ENCODE measurements at regions not wholly inside any gene's neighbourhood (a gene's known extent, or its start where the extent isn't known, plus 50 kb on each side); places are given as distances from the start of the nearest gene placed in this dataset.

GRCh38 chr22:22387386-22387736, 121.2 kb downstream of the ZNF280B start:
- TF ChIP-seq PHF8 (CRISPR knock-in tag; IDR thresholded peaks at IDR 0.05) (no peak), HDAC2 (CRISPR knock-in tag; IDR thresholded peaks at IDR 0.05) (no peak; the same call in 1 of the 2 replicates), EZH2 (conservative IDR thresholded peaks at IDR 0.05; ENCODE audit: low read depth, low read length) (no peak), MXI1 (IDR thresholded peaks at IDR 0.05; ENCODE audit: borderline replicate concordance, low read depth, low read length) (no peak), ZNF501 (CRISPR knock-in tag; IDR thresholded peaks at IDR 0.05) (no peak), SP1 (IDR thresholded peaks at IDR 0.05) (no peak), SP1 (CRISPR knock-in tag; IDR thresholded peaks at IDR 0.05) (no peak), ZBTB8A (CRISPR knock-in tag; IDR thresholded peaks at IDR 0.05; ENCODE audit: borderline replicate concordance, low read depth) (no peak), ZNF841 (CRISPR knock-in tag; IDR thresholded peaks at IDR 0.05; ENCODE audit: borderline replicate concordance) (no peak)

Measured in HepG2 (cell line).